Ovary (tissue), 7 donors: ENCODE measurements at regions not wholly inside any gene's neighbourhood (a gene's known extent, or its start where the extent isn't known, plus 50 kb on each side); places are given as distances from the start of the nearest gene placed in this dataset.
"Not testable (repeated sequence)": the region's sequence is repeated elsewhere in the genome, so short reads cannot be mapped to it uniquely, and the experiment has no call there.

Source experiments
- DNase-seq, 5 donors: peaks; one replicate each; pipeline ENCODE4 v3.0.0-alpha.2; 2019 to 2020
- H3K27ac ChIP-seq, 2 donors: fragments of 200-600 bp; one replicate each; pipeline versions ENCODE4 v1.5.1 to v1.8.0; 2019 to 2022
- H3K27me3 ChIP-seq: fragments of 200-600 bp; one replicate; pipeline ENCODE4 v1.8.0; 2022
- H3K36me3 ChIP-seq: fragments of 200-600 bp; sonication (generic); one replicate; pipeline ENCODE4 v1.5.1; 2019
- H3K4me1 ChIP-seq: one replicate; pipeline ENCODE4 v1.8.1; 2013; ENCODE audit warnings: mild to moderate bottlenecking, moderate library complexity; ENCODE audit not compliant: insufficient read depth
- H3K4me3 ChIP-seq: fragments of 200-600 bp; sonication (generic); one replicate; pipeline ENCODE4 v1.5.1; 2017
- H3K9me3 ChIP-seq, 2 donors: fragments of 200-600 bp in 1 of 2; sonication (generic) in 1 of 2; one replicate each; pipeline versions ENCODE4 v1.5.1 to v1.8.1; 2013 to 2019; ENCODE audit warnings: mild to moderate bottlenecking in 1 of 2, moderate library complexity in 1 of 2
- EP300 ChIP-seq: sonication (generic); formaldehyde crosslinking; IDR thresholded peaks from one replicate; pipeline ENCODE4 v1.6.1; 2017; ENCODE audit warnings: antibody characterized with exemption
- POLR2A ChIP-seq: fragments of 450-650 bp; IDR thresholded peaks from one replicate; pipeline ENCODE4 v1.6.1; 2017; ENCODE audit warnings: antibody characterized with exemption, mild to moderate bottlenecking, moderate library complexity
- WGBS, 3 donors: extraction: QIAGEN DNeasy Blood & Tissue Kit in 1 of 3; methylation state at CpG; one replicate each; pipeline versions ENCODE4 v1.1.5 to v1.1.7; 2013 to 2017; 5-methylcytosine and 5-hydroxymethylcytosine counted together
- intact Hi-C, 4 donors: fragments of 100-400 bp; cut with DNase I; formaldehyde crosslinking; loops; one replicate each; pipeline versions ENCODE4 v1.11.0 to v1.15.1; 2022 to 2023
- TF ChIP-seq, protein P1 (sequence below), 3 donors: fragments of 450-650 bp in 2 of 3; fragments of 200-600 bp in 1 of 3; IDR thresholded peaks; one replicate each; pipeline versions ENCODE4 v1.5.1 to v1.8.0; 2016 to 2022; ENCODE audit warnings: antibody characterized with exemption in 3 of 3, mild to moderate bottlenecking in 1 of 3
- donor health status: DM: no; HTN: no; CAD: no; lungs with moderate emphysema.
- donor health status: DM: no; HTN: no; CAD: no.
- donor health status: Bipolar disorder and iron deficiency.
- donor health status: DM: no; HTN: no; CAD: no.
- donor health status: DM: yes; HTN: yes; CAD: no.

DNA sequence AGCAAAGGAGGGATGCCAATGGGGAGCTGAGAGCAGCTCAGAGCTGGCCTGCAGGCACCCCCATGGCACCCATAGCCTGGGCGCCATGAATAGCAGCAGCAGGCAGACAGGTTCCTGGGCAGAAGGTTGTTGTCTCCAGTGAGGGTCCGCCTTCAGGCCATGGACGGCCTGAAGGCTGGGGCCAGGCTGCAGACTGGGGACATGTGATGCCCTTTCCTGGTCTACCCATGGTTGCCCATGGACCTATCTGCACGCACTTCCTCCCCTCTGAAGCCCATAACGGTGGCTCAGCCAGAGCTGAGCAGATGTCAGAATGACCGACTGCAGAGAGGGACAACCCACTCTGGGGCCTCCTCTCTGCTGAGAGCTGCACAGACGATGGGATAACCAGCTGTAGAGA is 256.8 kb downstream of the PLOD2 start:
- no peak for DNase-seq

DNA sequence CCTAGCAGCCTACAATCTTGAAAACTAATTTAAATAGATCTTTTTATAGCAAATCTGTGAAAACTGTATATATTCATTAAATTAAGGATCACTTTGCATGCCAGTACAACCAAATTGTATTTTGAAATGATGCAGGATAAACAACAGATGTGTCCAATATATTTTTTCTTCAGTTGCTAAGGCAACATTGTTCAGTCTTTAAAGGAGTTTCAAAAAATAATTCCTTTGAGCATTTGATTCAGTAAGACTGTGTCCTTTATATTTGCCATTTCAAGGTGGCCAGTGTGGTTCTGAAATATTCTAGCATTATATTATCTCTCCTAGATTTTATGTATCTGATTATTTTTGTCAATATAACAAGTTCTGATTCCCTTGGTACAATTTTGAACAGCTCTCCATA is 254.7 kb downstream of the PLOD2 start:
- intact Hi-C loops = no loop called here
- Histone ChIP-seq H3K27ac (no peak overlapping the region), H3K4me1 (no peaks in the 10 kb centered on the region), H3K27me3 (no peaks in the 10 kb centered on the region), H3K36me3 (no peaks in the 10 kb centered on the region), H3K4me3 (no peak overlapping the region), H3K9me3 (no peaks in the 10 kb centered on the region)
- no peak for TF ChIP-seq POLR2A
- TF ChIP-seq, protein P1, sequence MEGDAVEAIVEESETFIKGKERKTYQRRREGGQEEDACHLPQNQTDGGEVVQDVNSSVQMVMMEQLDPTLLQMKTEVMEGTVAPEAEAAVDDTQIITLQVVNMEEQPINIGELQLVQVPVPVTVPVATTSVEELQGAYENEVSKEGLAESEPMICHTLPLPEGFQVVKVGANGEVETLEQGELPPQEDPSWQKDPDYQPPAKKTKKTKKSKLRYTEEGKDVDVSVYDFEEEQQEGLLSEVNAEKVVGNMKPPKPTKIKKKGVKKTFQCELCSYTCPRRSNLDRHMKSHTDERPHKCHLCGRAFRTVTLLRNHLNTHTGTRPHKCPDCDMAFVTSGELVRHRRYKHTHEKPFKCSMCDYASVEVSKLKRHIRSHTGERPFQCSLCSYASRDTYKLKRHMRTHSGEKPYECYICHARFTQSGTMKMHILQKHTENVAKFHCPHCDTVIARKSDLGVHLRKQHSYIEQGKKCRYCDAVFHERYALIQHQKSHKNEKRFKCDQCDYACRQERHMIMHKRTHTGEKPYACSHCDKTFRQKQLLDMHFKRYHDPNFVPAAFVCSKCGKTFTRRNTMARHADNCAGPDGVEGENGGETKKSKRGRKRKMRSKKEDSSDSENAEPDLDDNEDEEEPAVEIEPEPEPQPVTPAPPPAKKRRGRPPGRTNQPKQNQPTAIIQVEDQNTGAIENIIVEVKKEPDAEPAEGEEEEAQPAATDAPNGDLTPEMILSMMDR (IDR thresholded peaks at IDR 0.05) = no peak
- no peak for TF ChIP-seq EP300
- DNase-seq = no peak

More for the DNA sequence above, 256.8 kb downstream of the PLOD2 start:
- H3K4me3 ChIP-seq = no peak overlapping the region
- H3K36me3 ChIP-seq = no peaks in the 10 kb centered on the region
- TF ChIP-seq, protein P1 (IDR thresholded peaks at IDR 0.05) = no peak
- TF ChIP-seq POLR2A = no peak
- 95 to 96% (median 95%) methylated on average over 7 of the region's 7 CpGs for WGBS, 3 donors
- H3K9me3 ChIP-seq = no peaks in the 10 kb centered on the region
- intact Hi-C loops = no loop called here
- H3K27me3 ChIP-seq = no peaks in the 10 kb centered on the region
- no peaks in the 10 kb centered on the region for H3K4me1 ChIP-seq
- no peak overlapping the region for H3K27ac ChIP-seq

DNA sequence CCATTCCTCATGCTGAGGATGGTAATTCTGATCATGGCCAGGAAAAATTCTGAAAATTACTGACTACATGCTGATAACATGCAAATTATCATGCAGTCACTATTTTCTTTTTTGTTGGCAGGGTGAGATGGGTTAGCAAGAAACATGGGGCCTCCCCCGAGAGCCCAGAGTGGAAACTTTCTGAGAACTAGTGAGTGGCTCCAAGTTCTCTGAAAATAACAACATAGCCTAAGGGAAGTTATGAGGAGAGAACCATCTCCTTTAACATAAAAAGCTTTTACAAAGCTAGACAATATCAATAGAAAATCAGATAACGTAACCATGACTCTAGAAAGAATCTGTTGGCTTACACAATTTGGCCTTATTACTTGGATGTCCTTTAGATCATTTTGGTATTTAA is 254.2 kb downstream of the PLOD2 start:
- no peak for DNase-seq
- TF ChIP-seq, protein P1 (IDR thresholded peaks at IDR 0.05) = no peak
- no peaks in the 10 kb centered on the region for H3K4me1 ChIP-seq
- H3K9me3 ChIP-seq = no peaks in the 10 kb centered on the region
- 81 to 85% (median 82%) methylated on average over 2 of the region's 2 CpGs for WGBS, 3 donors
- intact Hi-C loops = no loop called here
- no peaks in the 10 kb centered on the region for H3K36me3 ChIP-seq
- no peak overlapping the region for H3K27ac ChIP-seq
- no peak overlapping the region for H3K4me3 ChIP-seq
- H3K27me3 ChIP-seq = no peaks in the 10 kb centered on the region

DNA sequence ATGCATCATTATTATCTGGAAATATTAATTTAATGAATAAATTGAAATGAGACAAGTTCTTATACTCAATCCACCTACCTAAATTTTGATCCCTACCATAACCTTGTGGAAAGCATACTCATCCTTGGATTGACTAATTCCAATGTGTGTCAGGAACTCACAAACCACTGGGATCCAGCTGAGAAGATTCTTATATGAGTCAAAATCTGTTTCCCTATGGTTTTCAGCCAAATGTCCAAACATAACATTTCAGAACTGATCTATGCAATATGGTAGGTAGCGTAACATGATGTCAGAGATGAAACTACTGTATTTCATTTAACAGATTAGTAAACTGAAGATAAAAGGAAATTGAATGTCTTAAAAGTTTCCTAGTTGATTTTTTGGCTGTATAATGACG is 250.0 kb downstream of the PLOD2 start:
- H3K27ac ChIP-seq = no peak overlapping the region
- no peaks in the 10 kb centered on the region for H3K27me3 ChIP-seq
- DNase-seq = no peak
- 67 to 96% (median 89%) methylated on average over 2 of the region's 2 CpGs for WGBS, 3 donors
- H3K36me3 ChIP-seq = no peaks in the 10 kb centered on the region
- H3K4me3 ChIP-seq = no peak overlapping the region
- H3K9me3 ChIP-seq = no peaks in the 10 kb centered on the region
- no peaks in the 10 kb centered on the region for H3K4me1 ChIP-seq
- intact Hi-C loops = no loop called here
- TF ChIP-seq EP300 (no peak), POLR2A (no peak)
- TF ChIP-seq, protein P1 (IDR thresholded peaks at IDR 0.05) = no peak

DNA sequence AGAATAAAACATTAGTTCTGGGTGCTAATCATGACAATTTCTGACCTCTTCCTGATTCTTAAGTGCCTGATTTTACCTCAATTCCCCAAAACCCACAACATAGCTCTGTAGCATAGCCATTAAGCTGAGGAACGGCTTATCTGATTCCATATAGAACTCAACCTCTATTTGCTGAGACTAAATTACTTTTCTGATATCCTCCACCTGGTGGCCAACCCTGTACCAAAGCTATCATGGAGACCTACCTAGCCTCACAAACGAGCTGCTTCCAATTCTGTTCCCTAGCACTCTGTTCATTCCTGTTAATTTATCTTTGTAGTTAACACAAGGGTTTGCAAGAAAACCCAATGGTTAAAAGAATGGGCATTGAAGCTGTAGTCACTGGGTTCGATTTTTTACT is 245.2 kb downstream of the PLOD2 start:
- Histone ChIP-seq H3K9me3 (no peaks in the 10 kb centered on the region), H3K27me3 (no peaks in the 10 kb centered on the region), H3K4me1 (no peaks in the 10 kb centered on the region), H3K36me3 (no peaks in the 10 kb centered on the region), H3K27ac (no peak overlapping the region), H3K4me3 (no peak overlapping the region)
- intact Hi-C loops = no loop called here
- DNase-seq = no peak
- 77 to 82% (median 81%) methylated on average over 3 of the region's 3 CpGs for WGBS, 3 donors
- TF ChIP-seq EP300 (no peak), POLR2A (no peak)
- TF ChIP-seq, protein P1 (IDR thresholded peaks at IDR 0.05) = no peak

DNA sequence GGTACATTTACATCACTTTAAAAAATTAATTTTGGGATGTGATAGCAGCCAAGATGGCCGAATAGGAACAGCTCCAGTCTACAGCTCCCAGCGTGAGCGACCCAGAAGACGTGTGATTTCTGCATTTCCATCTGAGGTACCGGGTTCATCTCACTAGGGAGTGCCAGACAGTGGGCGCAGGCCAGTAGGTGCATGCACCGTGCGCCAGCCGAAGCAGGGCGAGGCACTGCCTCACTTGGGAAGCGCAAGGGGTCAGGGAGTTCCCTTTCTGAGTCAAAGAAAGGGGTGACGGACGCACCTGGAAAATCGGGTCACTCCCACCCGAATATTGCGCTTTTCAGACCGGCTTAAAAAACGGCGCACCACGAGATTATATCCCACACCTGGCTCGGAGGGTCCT is 233.2 kb downstream of the PLOD2 start:
- intact Hi-C loops, H3K36me3 ChIP-seq, H3K9me3 ChIP-seq, H3K27ac ChIP-seq, H3K27me3 ChIP-seq, H3K4me1 ChIP-seq, DNase-seq, H3K4me3 ChIP-seq: not testable (repeated sequence)
- WGBS, 3 donors = 87 to 96% (median 92%) methylated on average over 11 to 17 of the region's 21 CpGs
